GM21515 (cell line): ENCODE measurements at regions not wholly inside any gene's neighbourhood (a gene's known extent, or its start where the extent isn't known, plus 50 kb on each side); places are given as distances from the start of the nearest gene placed in this dataset.
"Not testable (repeated sequence)": the region's sequence is repeated elsewhere in the genome, so short reads cannot be mapped to it uniquely, and the experiment has no call there.

Source experiments
- ATAC-seq: cut with Tn5 transposase; IDR thresholded peaks from one replicate; pipeline ENCODE4 v1.9.1; 2021; ENCODE audit not compliant: unreplicated experiment

DNA sequence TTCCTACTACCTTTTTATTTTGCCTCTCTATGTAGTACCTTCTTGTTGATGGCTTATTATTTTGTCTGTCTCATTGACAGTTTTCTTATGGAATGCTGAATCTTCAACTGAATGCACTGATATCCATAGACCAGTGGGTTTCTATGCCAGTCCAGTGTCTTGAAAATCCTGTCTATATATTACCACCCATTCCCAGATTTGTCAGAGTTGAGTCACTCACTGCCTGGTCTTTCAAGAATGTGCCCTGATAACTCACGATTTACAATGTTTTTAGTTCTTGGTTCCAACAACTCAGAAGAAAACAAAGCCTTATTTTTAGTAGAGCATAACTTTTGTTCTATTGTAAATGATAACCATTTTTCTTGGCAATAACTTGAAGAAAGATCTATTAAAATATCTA, 606.0 kb upstream of the PITX2 start:
- ATAC-seq, result no peak

DNA sequence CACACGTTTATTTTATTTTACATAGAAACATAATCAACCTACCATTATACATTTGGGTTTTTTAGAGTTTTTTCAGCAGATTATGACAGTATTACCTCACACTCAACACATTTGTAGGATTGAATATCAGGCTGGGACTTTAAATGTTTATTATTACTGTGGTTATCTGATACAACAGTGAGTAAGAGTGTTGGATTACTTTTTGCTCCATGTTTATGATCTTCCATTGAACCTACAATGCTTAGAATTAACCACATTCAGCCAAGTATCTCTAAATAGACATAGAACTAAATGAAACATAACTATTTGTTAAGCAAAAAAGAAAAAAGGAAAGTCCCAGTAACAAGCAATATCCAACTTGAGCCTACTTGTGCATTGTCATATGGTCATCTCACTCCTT, 607.4 kb upstream of the PITX2 start:
- ATAC-seq, result no peak

DNA sequence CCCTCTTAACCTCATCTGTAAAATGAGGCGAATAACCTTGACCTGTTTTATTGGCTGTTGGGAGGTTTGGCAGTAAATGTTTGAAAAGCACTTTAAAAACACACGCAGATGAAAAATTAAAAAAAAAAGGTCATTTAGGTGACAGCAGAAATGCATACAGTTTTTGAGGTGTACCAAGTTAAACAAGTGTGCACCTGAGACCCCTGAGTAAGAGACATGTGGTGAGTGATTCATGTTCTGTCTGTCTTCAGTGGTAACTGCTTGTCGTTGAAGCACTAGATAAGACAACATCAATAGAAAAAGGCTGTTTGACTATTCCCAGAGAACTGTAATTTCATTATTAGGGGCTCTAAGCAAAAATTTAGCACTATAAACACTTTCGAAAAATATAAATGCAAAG, 608.4 kb upstream of the PITX2 start:
- ATAC-seq, result no peak

DNA sequence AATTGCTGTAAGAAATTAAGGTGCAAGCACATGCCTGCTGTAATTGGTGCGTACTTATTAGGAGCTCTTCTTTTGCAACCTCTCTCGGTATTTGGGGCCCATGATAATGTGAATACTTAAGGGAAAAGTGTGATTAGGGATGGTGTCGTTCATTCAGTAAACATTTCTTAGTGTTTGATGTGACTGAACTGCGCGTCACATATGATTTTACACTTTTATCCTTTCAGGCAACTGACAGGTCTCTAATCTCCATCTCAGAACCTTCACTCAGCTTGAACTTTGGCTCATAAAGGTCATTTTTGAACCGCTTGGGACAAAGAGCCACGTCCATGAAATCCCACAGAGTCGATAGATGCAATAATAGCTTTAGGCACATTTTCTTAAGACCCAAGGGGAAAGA, 612.1 kb upstream of the PITX2 start:
- ATAC-seq, result no peak

DNA sequence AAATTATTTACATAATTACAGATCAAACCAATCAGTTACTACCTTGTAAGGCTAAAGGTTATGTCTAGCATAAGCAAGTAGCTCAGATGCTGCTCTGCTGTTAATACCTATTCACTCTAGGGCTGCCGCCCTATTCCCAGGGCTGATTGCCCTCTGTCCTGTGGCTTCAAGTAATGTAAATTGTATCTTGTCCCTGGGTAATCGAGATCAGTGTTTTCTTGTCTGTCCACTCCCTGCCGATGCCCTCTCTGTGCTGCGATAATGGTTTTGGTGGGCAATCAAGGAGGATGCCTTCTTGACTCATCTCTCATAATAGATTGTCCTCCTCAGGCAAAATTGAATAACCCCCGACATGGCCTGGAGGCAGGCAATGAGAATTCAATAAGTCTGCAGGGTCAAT, 641.0 kb upstream of the PITX2 start:
- ATAC-seq, result no peak

DNA sequence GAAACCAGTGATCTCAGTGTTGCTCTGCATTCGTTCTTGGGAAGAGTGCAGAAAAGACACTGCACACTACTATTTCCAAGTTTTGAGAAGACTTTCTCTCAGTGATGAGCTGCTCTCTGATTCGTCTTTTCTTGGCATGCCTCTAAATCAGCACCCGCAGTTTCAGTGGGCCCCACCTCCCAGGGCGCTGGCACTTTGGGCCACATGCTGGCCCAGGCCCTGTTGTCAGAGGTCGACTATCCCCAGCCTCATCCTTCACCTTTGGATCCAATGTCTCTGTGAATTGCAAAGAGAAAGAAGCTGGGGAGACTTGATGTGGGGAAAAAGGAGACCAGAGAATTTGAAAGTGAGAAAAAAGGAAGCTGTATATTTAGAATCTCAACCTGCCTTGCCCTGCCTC, 644.1 kb upstream of the PITX2 start:
- no peak for ATAC-seq

DNA sequence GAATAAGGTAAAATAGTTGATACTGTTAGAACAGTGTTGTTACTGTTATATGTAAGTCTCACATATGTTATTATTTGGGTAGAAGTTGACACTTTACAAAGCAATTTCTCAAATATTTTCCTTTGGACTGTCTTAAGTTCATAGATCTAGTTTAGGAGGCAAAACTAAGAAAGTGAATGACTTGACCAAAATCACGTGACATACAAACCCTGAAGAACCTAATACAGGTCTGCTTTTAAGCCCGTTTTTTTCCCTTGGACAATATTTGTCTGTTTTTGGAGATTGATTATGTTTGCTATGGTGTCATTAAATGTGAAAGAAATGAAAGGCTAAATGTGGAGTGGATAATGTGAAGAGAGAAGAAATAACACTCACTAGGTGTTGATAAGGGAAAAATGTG, 644.9 kb upstream of the PITX2 start:
- no peak for ATAC-seq

DNA sequence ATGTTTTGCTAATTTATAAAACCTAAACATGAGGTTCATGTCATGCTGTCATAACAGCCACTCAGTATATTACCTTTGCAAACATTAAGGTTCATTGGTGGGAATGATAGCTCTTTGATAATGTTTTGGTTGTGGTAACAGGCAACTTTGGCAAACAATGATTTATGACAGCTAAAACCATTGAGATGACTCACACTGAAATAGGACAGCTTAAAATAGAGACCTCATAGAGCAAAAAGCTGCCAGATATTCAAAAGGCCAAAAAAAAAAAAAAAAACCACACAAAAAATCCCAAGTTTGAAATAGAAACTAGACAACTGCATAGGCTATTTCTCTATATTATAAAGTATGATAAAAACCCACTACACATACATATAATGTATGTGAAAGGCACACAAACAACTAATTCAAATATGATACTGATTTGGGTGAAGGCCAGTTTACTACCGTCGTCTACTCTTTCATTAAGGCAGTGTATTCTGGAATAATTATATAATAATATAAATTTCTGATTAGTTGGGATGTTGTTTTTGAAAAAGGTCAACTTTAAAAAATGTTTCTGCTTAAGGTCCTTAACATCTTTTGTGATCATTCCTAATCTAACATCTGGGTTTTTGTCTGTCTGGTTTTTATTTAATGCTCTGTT, 646.0 kb upstream of the PITX2 start:
- peak; percentile 54 for ATAC-seq

DNA sequence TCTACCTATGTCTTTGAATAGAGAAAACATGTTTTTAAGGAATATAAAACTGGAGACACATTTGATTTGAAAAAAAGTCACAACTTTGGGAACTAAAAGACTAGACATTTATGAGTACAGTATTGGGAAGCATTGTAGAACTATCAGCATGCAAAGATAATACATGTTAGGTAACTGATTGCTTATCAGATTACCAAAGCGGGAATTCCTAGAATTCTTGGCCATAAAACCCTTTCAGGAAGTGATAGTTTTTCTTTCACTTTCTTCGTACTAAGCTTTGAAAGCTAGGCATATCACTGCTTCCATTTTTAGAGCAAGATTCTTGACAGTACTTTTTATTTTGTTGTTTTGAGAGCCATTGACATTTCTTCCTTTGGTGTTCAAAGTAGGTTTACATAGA, 646.6 kb upstream of the PITX2 start:
- ATAC-seq, result no peak

DNA sequence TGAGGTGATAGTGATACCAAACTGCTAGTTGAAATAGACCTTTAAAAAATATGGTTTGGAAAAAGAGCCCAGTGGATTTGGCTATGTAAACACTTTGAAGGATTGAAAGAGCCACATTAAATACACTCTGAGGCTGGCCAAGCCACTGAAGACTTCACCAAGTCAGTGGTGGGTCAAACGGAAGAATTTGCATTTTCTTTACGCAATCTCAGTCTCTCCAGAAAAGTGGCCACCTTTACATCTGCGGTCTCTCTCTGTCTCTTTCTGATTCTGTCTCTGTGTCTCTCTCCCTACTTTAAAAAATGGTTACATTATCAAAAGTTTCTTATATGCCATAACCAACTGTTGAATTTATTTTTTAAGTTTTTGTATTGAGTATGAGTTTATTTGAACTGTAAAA, 651.2 kb upstream of the PITX2 start:
- no peak for ATAC-seq

DNA sequence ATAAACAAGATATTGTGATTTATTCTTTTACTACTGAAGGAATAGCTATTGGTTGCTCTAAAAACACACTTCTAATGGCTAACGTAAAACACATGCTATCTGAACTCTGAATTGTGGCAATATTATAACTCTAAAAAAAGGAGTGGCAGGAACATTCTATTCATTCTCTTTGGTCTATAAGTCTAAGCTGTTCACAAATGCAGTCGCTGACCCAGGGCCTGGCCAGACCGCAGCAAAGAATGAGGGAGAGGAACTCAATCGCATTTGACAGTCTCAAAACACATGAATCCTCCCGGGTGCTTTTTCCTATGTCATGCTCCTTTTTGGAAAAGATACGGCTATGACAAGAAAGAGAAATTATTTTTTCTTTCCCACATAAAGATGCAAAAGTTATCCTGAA, 651.6 kb upstream of the PITX2 start:
- ATAC-seq, result no peak

DNA sequence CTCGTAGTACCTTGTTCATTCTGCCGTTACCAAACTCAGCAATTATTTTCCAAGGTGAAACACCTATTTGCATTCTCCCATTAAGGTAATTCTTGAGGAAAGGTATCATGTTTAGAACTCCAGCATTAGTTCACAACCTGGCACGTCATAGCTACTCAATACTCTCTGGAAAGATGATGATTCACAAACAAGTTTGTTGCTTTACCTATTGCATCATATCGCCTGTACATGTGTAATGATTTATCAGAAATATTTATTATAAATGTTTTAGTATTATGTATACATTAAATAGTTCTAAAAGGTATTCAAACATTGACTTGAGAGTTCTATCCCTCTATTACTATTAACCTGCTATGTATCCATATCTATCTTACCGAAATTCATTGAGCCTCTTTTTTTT, 658.3 kb upstream of the PITX2 start:
- no peak for ATAC-seq

DNA sequence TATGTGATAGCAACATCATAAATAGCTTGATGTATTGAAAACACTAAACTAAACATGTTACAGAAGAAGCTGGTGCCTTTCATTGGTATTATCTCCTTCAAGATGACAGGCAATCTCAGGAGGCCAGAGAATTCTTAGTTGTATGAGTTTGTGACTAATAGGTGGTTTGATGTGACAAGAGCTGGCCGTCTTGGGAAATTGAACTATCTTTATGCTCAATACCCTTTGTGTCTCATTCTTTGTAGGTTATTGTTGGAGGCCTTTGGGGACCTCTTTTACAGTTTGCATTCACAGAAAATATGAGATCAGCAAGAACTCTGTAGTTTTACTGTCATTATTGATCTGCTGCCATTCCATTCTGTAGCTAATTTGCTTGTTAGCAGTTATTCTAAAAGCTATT, 659.2 kb upstream of the PITX2 start:
- ATAC-seq, result no peak

DNA sequence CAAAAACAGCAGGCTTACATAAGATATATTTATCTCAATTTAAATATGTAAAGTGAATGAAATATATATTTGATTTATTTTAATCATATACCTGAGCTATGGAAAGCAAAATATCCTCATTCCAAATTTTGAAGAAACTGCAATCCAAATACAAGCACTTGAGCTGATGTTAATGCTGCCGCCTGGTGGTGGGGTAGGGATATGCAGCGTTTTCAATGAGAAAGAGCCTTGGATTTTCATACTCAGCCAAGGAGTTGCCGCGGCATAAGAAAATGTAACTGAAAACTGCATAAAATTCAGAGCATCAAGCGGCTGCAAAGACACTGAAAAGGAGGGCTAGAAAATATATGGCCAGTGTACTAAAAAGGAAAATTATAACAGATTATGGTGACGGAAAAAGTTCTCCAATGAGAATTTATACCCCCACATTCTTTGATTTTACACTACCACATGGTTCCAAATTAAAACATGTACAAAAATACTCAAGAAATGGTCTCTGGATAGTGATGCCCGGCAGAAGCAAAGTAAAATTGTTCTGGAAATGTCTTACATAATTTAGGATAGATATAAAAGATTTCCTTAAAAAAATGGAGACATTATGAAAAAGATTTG, 660.3 kb upstream of the PITX2 start:
- ATAC-seq, result peak; percentile 73

DNA sequence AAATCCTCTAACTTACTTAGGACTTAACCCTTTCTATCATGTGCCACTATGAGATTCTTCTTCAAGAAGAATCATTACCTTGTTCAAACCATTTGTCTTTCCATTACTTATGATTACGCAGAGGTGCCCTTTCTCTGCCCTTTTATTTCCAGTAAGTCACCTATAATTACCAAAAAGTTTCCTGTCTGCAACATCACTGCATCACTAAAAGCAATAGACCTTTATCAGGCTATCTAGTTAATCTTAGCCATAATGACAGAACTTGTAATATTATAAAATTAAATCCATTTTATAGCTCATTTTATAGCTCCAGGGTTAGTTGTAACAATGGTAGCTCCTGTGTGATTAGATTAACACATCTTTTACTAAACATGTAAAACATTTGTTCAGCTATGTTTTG, 673.6 kb upstream of the PITX2 start:
- no peak for ATAC-seq

DNA sequence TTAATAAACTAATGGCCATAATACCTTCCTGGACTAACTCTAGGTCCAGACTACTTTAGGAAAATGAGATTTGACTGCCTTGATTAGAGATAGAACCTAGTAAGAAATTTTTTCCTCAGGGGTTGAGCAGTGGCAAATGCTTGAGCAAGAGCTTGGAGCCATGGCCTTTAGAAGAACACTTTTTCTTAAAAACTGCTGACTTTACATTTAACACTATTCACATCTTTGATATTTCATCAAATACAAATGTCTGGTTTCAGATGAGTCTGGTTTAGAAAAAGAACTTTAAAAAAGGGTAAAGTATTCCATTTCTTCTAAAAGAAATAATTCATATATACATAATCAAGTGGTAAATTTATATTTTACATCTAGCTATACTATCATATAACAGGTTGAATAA, 680.9 kb upstream of the PITX2 start:
- no peak for ATAC-seq

DNA sequence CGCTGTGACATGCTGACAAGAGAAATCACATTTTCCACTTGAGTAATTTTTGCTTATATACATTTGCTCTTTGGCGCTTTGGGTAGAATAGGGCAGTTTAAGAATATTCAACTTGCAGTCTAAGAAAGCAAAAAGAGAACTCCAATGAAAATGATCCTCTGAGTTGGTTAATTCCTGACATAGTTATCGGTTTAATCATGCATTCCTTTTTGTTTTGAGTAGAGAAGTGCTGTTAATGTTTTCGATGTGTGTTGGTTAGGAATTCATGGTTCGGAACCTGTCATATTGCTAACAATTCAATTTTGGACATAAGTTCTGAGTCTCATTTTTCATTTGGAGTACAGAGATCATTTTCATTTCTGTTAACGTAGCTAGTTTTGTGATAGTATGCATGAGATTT, 700.6 kb upstream of the PITX2 start:
- ATAC-seq, result no peak

DNA sequence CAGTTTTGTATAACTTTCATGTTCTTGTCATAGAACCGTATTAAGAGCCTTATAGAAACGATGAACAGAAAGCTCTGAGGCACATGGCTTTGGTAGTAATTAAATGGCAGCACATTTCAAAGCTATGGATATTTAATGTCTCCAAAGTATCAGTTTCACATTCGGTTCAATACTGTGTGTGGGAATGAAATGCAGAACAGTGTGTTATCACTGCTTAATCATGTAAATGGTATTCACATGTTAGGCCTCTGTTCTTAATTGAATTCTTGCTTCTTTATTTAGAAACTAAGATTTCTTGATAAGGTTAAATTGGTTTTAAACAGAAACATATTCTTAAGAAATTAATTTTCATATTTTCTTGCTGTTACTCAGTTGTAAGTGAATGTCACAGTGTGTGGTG, 701.0 kb upstream of the PITX2 start:
- no peak for ATAC-seq

DNA sequence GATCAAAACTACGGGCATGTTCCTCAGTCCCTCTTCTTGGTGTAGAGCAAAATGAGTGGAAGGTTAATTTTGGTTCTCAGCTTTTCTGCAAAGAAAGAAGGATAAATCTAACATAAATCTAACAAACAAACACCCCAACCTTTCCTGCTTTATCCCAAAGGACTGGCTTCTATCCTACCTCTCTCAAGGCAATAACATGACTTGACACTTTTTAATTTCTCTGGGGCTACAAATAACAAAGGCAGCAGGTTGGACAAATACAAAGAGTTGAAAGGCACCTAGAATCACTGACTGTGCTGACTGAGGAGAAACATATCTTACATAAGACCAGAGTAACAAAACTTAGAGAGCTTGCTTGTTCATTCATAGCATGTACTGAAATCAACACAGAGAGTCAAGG, 703.6 kb upstream of the PITX2 start:
- no peak for ATAC-seq

DNA sequence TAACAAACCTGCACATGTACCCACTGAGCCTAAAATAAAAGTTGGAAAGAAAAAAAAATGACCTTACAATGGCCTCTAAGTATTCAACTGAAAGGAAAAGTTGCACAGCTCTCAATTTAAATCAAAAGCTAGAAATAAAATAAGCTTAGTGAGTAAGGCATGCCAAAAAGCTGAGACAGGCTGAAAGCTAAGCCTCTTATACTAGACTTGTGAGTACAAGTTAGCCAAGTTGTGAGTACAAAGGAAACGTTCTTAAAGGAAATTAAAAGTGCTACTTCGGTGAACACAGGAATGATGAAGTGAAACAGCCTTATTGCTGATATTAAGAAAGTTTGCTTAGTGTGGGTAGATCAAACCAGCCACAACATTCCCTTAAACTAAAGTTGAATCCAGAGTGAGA, 707.9 kb upstream of the PITX2 start:
- no peak for ATAC-seq

DNA sequence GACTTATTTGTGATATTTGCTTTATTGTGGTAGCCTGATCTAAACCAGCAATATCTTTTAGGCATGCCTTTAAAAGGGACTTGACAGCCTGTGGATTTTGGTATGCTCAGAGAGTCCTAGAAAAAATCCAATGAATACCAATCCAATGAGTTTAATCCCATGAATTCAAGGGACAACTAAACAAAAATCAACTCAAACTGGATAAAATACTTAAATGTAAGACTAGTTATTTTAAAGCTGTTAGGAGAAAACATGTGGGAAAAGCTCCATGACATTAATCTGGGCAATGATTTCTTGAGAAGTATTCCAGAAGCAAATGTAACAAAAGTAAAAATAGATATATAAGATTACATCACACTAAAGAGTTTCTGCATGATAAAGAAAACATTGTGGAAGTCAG, 711.5 kb upstream of the PITX2 start:
- ATAC-seq, result no peak

DNA sequence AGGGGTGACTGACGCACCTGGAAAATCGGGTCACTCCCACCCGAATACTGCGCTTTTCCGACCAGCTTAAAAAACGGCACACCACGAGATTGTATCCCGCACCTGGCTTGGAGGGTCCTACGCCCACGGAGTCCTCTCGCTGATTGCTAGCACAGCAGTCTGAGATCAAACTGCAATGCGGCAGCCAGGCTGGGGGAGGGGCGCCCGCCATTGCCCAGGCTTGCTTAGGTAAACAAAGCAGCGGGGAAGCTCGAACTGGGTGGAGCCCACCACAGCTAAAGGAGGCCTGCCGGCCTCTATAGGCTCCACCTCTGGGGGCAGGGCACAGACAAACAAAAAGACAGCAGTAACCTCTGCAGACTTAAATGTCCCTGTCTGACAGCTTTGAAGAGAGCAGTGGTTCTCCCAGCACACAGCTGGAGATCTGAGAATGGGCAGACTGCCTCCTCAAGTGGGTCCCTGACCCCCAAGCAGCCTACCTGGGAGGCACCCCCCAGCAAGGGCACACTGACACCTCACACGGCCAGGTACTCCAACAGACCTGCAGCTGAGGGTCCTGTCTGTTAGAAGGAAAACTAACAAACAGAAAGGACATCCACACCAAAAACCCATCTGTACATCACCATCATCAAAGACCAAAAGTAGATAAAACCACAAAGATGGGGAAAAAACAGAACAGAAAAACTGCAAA, 714.5 kb upstream of the PITX2 start:
- ATAC-seq, result not testable (repeated sequence)

DNA sequence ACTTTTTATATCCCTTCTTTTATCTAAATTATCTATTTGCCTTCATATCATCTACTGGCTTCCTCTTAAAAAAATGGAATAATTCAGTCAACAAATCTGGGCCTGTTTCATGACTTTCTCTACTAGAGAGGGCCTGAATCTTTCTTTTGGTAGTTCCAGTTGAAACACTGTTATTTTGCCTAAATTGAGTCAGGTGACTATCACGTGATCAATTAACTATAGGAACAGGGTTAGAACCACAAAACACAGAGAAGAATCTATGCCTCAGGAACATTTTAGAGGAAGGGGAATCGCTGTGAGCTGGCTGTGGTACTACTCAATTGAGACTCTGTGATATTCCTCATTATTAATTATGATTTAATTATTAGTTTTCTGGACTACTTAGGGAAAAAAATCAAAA, 736.7 kb upstream of the PITX2 start:
- ATAC-seq, result no peak
